Stimulated activated CD8-positive, alpha-beta memory T cell treated with anti-CD3 and anti-CD28 coated beads, Interleukin-7, amount 100 ng/mL, for 1 hour (primary cell): ENCODE measurements at regions not wholly inside any gene's neighbourhood (a gene's known extent, or its start where the extent isn't known, plus 50 kb on each side); places are given as distances from the start of the nearest gene placed in this dataset.

Source experiments
- DNase-seq, 2 donors: peaks; one replicate each; pipeline ENCODE4 v3.0.0-alpha.2; 2020; ENCODE audit warnings: low read depth in 2 of 2

- no peak for DNase-seq
Measured at GRCh38 chr12:60335745-60336144, 739.9 kb downstream of the SLC16A7 start.

GRCh38 chr12:60337839-60338549 is 742.2 kb downstream of the SLC16A7 start:
- DNase-seq, result no peak

- no peak for DNase-seq
Measured at GRCh38 chr12:60345442-60345841, 749.6 kb downstream of the SLC16A7 start.

- DNase-seq, result no peak
Measured at GRCh38 chr12:60349232-60349978, 753.6 kb downstream of the SLC16A7 start.

- DNase-seq, result no peak
Measured at GRCh38 chr12:60387356-60387755, 791.5 kb downstream of the SLC16A7 start.

- no peak for DNase-seq
Measured at GRCh38 chr12:60391051-60391450, 795.2 kb downstream of the SLC16A7 start.

GRCh38 chr12:60391791-60392190 is 796.0 kb downstream of the SLC16A7 start:
- no peak for DNase-seq

- DNase-seq, result no peak
Measured at GRCh38 chr12:60393093-60393492, 797.3 kb downstream of the SLC16A7 start.

- DNase-seq, result no peak
Measured at GRCh38 chr12:60394665-60395064, 798.8 kb downstream of the SLC16A7 start.

GRCh38 chr12:60398547-60398946 is 802.7 kb downstream of the SLC16A7 start:
- DNase-seq, result no peak

GRCh38 chr12:60399064-60399463 is 803.2 kb downstream of the SLC16A7 start:
- no peak for DNase-seq

- DNase-seq, result no peak
Measured at GRCh38 chr12:60402996-60403395, 807.2 kb downstream of the SLC16A7 start.

GRCh38 chr12:60415351-60415750 is 819.5 kb downstream of the SLC16A7 start:
- no peak for DNase-seq

GRCh38 chr12:60419986-60420385 is 824.2 kb downstream of the SLC16A7 start:
- no peak for DNase-seq

- DNase-seq, result no peak
Measured at GRCh38 chr12:60421741-60422140, 825.9 kb downstream of the SLC16A7 start.

- no peak for DNase-seq
Measured at GRCh38 chr12:60437297-60437696, 841.5 kb downstream of the SLC16A7 start.

GRCh38 chr12:60441577-60441976 is 845.7 kb downstream of the SLC16A7 start:
- DNase-seq, result no peak

GRCh38 chr12:60451457-60451856 is 855.6 kb downstream of the SLC16A7 start:
- no peak for DNase-seq

GRCh38 chr12:60465060-60465459 is 869.2 kb downstream of the SLC16A7 start:
- DNase-seq, result no peak

- no peak for DNase-seq
Measured at GRCh38 chr12:60468546-60468945, 872.7 kb downstream of the SLC16A7 start.

- DNase-seq, result no peak
Measured at GRCh38 chr12:60475825-60476224, 880.0 kb downstream of the SLC16A7 start.

- DNase-seq, result no peak
Measured at GRCh38 chr12:60487284-60487683, 891.5 kb downstream of the SLC16A7 start.

GRCh38 chr12:60489071-60489470 is 893.2 kb downstream of the SLC16A7 start:
- DNase-seq, result no peak
